ENCODE measurements at regions not wholly inside any gene's neighbourhood (a gene's known extent, or its start where the extent isn't known, plus 50 kb on each side); places are given as distances from the start of the nearest gene placed in this dataset.
"Not testable (repeated sequence)": the region's sequence is repeated elsewhere in the genome, so short reads cannot be mapped to it uniquely, and the experiment has no call there.

DNA sequence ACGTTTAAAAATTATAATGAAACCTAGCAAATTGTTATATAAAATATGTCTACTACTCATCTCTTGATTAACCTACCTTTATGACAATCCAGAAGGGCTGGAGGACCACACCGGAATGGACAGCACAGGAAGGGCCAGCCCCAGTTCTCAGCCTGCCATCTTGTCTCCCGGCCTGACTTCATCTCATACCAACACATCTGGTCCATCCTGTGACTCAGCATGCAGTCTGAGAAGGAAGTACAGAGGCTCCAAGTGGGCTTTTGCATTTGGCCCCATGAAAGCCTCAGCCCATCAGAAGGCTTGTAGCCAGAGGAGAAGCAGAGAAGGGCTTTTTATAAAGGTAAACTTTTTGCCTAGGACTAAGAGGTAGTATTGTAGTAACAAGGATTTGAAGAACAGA, 436.6 kb downstream of the MRPL39 start:
- DNase-seq (ENCODE audit: low read depth, low spot score): no peak
- no peaks in the 10 kb centered on the region for H3K27me3 ChIP-seq (ENCODE audit: control insufficient read depth in 2 of 2, insufficient read depth in 2 of 2, low read length in 2 of 2)
- no peaks in the 10 kb centered on the region for H3K9me1 ChIP-seq (replicated peaks; ENCODE audit: control insufficient read depth, extremely low read depth, insufficient read depth, low read length)
- H3K79me2 ChIP-seq (ENCODE audit: control insufficient read depth, insufficient read depth, low read length): no peaks in the 10 kb centered on the region
- dilution Hi-C loops (cut with MboI; ENCODE audit: extremely low pct_ligation_motif_present, low sequenced_read_pairs) (no loop called here), intact Hi-C loops (cut with micrococcal nuclease) (no loop called here)
- no peak overlapping the region for H3K27ac ChIP-seq (ENCODE audit: insufficient read depth, low read depth, low read length)
- no peak overlapping the region for H2AFZ ChIP-seq (ENCODE audit: low read depth, low read length)
- H3K4me2 ChIP-seq (ENCODE audit: insufficient read depth, low read length): no peak overlapping the region
- TF ChIP-seq FOS (IDR thresholded peaks at IDR 0.05; ENCODE audit: borderline replicate concordance, insufficient read depth, low read length) (no peak), JUN (IDR thresholded peaks at IDR 0.05; ENCODE audit: borderline replicate concordance, insufficient read depth, insufficient read length, low read depth) (no peak), POLR2A (IDR thresholded peaks at IDR 0.05; ENCODE audit: low read depth, low read length) (no peak)
- TF ChIP-seq, protein P1, sequence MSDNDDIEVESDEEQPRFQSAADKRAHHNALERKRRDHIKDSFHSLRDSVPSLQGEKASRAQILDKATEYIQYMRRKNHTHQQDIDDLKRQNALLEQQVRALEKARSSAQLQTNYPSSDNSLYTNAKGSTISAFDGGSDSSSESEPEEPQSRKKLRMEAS (IDR thresholded peaks at IDR 0.05; ENCODE audit: insufficient read depth, insufficient read length): no peak
- H3K36me3 ChIP-seq (ENCODE audit: control insufficient read depth in 2 of 2, extremely low read depth in 1 of 2, insufficient read depth in 2 of 2, low read length in 2 of 2): no peaks in the 10 kb centered on the region
- POLR2A ChIA-PET: no interaction called here
- no peaks in the 10 kb centered on the region for H4K20me1 ChIP-seq (replicated peaks; ENCODE audit: control insufficient read depth, extremely low read depth, insufficient read depth, low read length)
- no TSS peak for BruUV-seq (replicated peaks)
- H3K4me1 ChIP-seq (ENCODE audit: control insufficient read depth, extremely low read depth, insufficient read depth, low read length): no peaks in the 10 kb centered on the region
- CTCF ChIA-PET: no interaction called here
- no peak overlapping the region for H3K9ac ChIP-seq (replicated peaks; ENCODE audit: extremely low read depth, insufficient read depth, low read length)
- no peak overlapping the region for H3K4me3 ChIP-seq (replicated peaks in 1 of 3; ENCODE audit: insufficient read depth in 1 of 3, low read depth in 1 of 3, low read length in 3 of 3)
- FAIRE-seq: no peak
- peaks cover 5% of the 10 kb centered on the region for H3K9me3 ChIP-seq (replicated peaks; ENCODE audit: control insufficient read depth, insufficient read depth, low read length)

DNA sequence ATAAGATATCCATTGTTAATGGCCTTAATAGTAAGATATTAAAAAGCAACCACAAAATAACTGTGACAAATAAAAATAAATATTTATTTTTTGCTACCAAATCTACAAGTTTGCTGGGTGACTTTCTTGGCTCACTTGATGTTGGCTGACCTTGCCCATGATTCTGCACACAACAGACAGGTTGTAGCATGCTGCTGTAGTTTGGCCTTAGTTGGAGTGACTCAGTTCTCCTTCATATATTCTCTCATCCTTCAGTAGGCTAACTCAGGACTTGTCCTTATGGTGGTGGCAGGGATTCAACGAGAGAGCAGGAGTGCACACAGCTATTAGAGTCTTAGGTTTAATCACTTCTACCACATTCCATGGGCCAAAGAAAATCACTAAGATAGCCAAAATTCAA, 437.9 kb downstream of the MRPL39 start:
- no peaks in the 10 kb centered on the region for H3K27me3 ChIP-seq (ENCODE audit: control insufficient read depth in 2 of 2, insufficient read depth in 2 of 2, low read length in 2 of 2)
- no peak overlapping the region for H3K4me3 ChIP-seq (replicated peaks in 1 of 3; ENCODE audit: insufficient read depth in 1 of 3, low read depth in 1 of 3, low read length in 3 of 3)
- POLR2A ChIA-PET: no interaction called here
- no peak for FAIRE-seq
- no peak for DNase-seq (ENCODE audit: low read depth, low spot score)
- H2AFZ ChIP-seq (ENCODE audit: low read depth, low read length): no peak overlapping the region
- no peak overlapping the region for H3K27ac ChIP-seq (ENCODE audit: insufficient read depth, low read depth, low read length)
- dilution Hi-C loops (cut with MboI; ENCODE audit: extremely low pct_ligation_motif_present, low sequenced_read_pairs): no loop called here
- no peaks in the 10 kb centered on the region for H4K20me1 ChIP-seq (replicated peaks; ENCODE audit: control insufficient read depth, extremely low read depth, insufficient read depth, low read length)
- no TSS peak for BruUV-seq (replicated peaks)
- H3K79me2 ChIP-seq (ENCODE audit: control insufficient read depth, insufficient read depth, low read length): no peaks in the 10 kb centered on the region
- intact Hi-C loops (cut with micrococcal nuclease): no loop called here
- no peak overlapping the region for H3K9ac ChIP-seq (replicated peaks; ENCODE audit: extremely low read depth, insufficient read depth, low read length)
- peaks cover 5% of the 10 kb centered on the region for H3K9me3 ChIP-seq (replicated peaks; ENCODE audit: control insufficient read depth, insufficient read depth, low read length)
- H3K36me3 ChIP-seq (ENCODE audit: control insufficient read depth in 2 of 2, extremely low read depth in 1 of 2, insufficient read depth in 2 of 2, low read length in 2 of 2): no peaks in the 10 kb centered on the region
- H3K4me1 ChIP-seq (ENCODE audit: control insufficient read depth, extremely low read depth, insufficient read depth, low read length): no peaks in the 10 kb centered on the region
- CTCF ChIA-PET: no interaction called here
- no peak overlapping the region for H3K4me2 ChIP-seq (ENCODE audit: insufficient read depth, low read length)
- H3K9me1 ChIP-seq (replicated peaks; ENCODE audit: control insufficient read depth, extremely low read depth, insufficient read depth, low read length): no peaks in the 10 kb centered on the region
- TF ChIP-seq POLR2A (IDR thresholded peaks at IDR 0.05; ENCODE audit: low read depth, low read length) (no peak), GATA2 (IDR thresholded peaks at IDR 0.05; ENCODE audit: insufficient read depth, insufficient read length, low read depth, low read length) (no peak), POLR2AphosphoS5 (IDR thresholded peaks at IDR 0.05; ENCODE audit: insufficient read depth, low read depth, low read length) (no peak), MYC (IDR thresholded peaks at IDR 0.05; ENCODE audit: low read depth, low read length) (no peak), FOS (IDR thresholded peaks at IDR 0.05; ENCODE audit: borderline replicate concordance, insufficient read depth, low read length) (no peak), EZH2 (IDR thresholded peaks at IDR 0.05; ENCODE audit: borderline replicate concordance, low read depth, low read length, severe bottlenecking) (no peak), JUN (IDR thresholded peaks at IDR 0.05; ENCODE audit: borderline replicate concordance, insufficient read depth, insufficient read length, low read depth) (no peak)
- TF ChIP-seq, protein P2, sequence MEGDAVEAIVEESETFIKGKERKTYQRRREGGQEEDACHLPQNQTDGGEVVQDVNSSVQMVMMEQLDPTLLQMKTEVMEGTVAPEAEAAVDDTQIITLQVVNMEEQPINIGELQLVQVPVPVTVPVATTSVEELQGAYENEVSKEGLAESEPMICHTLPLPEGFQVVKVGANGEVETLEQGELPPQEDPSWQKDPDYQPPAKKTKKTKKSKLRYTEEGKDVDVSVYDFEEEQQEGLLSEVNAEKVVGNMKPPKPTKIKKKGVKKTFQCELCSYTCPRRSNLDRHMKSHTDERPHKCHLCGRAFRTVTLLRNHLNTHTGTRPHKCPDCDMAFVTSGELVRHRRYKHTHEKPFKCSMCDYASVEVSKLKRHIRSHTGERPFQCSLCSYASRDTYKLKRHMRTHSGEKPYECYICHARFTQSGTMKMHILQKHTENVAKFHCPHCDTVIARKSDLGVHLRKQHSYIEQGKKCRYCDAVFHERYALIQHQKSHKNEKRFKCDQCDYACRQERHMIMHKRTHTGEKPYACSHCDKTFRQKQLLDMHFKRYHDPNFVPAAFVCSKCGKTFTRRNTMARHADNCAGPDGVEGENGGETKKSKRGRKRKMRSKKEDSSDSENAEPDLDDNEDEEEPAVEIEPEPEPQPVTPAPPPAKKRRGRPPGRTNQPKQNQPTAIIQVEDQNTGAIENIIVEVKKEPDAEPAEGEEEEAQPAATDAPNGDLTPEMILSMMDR (IDR thresholded peaks at IDR 0.05; ENCODE audit: extremely low read depth in 1 of 2, insufficient read depth in 1 of 2, low read depth in 1 of 2, low read length in 2 of 2): no peak
- TF ChIP-seq, protein P1 (IDR thresholded peaks at IDR 0.05; ENCODE audit: insufficient read depth, insufficient read length): no peak

DNA sequence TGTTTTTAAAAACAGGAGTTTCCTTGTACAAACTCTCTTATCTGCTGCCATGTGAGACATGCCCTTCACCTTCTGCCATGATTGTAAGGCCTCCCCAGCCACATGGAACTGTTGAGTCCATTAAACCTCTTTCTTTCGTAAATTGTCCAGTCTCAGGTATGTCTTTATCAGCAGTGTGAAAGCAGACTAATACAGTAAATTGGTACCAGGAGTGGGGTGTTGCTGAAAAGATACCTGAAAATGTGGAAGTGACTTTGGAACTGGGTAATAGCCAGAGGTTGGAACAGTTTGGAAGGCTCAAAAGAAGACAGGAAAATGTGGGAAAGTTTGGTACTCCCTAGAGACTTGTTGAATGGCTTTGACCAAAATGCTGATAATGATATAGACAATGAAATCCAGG, 440.4 kb downstream of the MRPL39 start:
- H3K9me3 ChIP-seq (replicated peaks; ENCODE audit: control insufficient read depth, insufficient read depth, low read length); POLR2A ChIA-PET; dilution Hi-C loops (cut with MboI; ENCODE audit: extremely low pct_ligation_motif_present, low sequenced_read_pairs): not testable (repeated sequence)

More for the DNA sequence above, 440.4 kb downstream of the MRPL39 start:
- DNase-seq (ENCODE audit: low read depth, low spot score); H3K4me3 ChIP-seq (replicated peaks in 1 of 3; ENCODE audit: insufficient read depth in 1 of 3, low read depth in 1 of 3, low read length in 3 of 3); CTCF ChIA-PET; BruUV-seq (replicated peaks); H2AFZ ChIP-seq (ENCODE audit: low read depth, low read length); H3K36me3 ChIP-seq (ENCODE audit: control insufficient read depth in 2 of 2, extremely low read depth in 1 of 2, insufficient read depth in 2 of 2, low read length in 2 of 2); H3K27me3 ChIP-seq (ENCODE audit: control insufficient read depth in 2 of 2, insufficient read depth in 2 of 2, low read length in 2 of 2); FAIRE-seq; intact Hi-C loops (cut with micrococcal nuclease); H4K20me1 ChIP-seq (replicated peaks; ENCODE audit: control insufficient read depth, extremely low read depth, insufficient read depth, low read length); H3K9me1 ChIP-seq (replicated peaks; ENCODE audit: control insufficient read depth, extremely low read depth, insufficient read depth, low read length); H3K9ac ChIP-seq (replicated peaks; ENCODE audit: extremely low read depth, insufficient read depth, low read length); H3K4me2 ChIP-seq (ENCODE audit: insufficient read depth, low read length); H3K79me2 ChIP-seq (ENCODE audit: control insufficient read depth, insufficient read depth, low read length); H3K4me1 ChIP-seq (ENCODE audit: control insufficient read depth, extremely low read depth, insufficient read depth, low read length); H3K27ac ChIP-seq (ENCODE audit: insufficient read depth, low read depth, low read length): not testable (repeated sequence)

Data from endothelial cell of umbilical vein (primary cell).